ENCODE measurements at regions not wholly inside any gene's neighbourhood (a gene's known extent, or its start where the extent isn't known, plus 50 kb on each side); places are given as distances from the start of the nearest gene placed in this dataset.

GRCh38 chr13:76004416-76004815 is 368.3 kb downstream of the LMO7 start:
- TF ChIP-seq EZH2 (IDR thresholded peaks at IDR 0.05; ENCODE audit: borderline replicate concordance, low read depth, low read length, poor library complexity, severe bottlenecking), result no peak
- TF ChIP-seq CTCF (conservative IDR thresholded peaks at IDR 0.05; ENCODE audit: low read depth, low read length), result no peak

Measured in A673 (cell line).